NT2/D1 (cell line): ENCODE measurements at regions not wholly inside any gene's neighbourhood (a gene's known extent, or its start where the extent isn't known, plus 50 kb on each side); places are given as distances from the start of the nearest gene placed in this dataset.

Experiments used
- DNase-seq: peaks from one replicate; pipeline ENCODE4 v3.0.0-alpha.2; 2011; ENCODE audit warnings: low read depth, low spot score
- H3K27me3 ChIP-seq: 2 replicates; pipeline ENCODE4 v1.6.0; 2011; ENCODE audit warnings: mild to moderate bottlenecking; ENCODE audit not compliant: insufficient read length, insufficient read depth
- H3K36me3 ChIP-seq: 2 replicates; pipeline ENCODE4 v1.6.1; 2011; ENCODE audit warnings: mild to moderate bottlenecking, low read length, mixed read lengths; ENCODE audit not compliant: insufficient read depth, insufficient read length
- H3K4me1 ChIP-seq: 2 replicates; pipeline ENCODE4 v1.5.1; 2011; ENCODE audit not compliant: insufficient read depth, insufficient read length
- H3K4me3 ChIP-seq: 2 replicates; pipeline ENCODE4 v1.5.1; 2011; ENCODE audit warnings: low read depth; ENCODE audit not compliant: insufficient read length
- H3K9ac ChIP-seq: 2 replicates; pipeline ENCODE4 v1.6.0; 2011; ENCODE audit warnings: low read depth; ENCODE audit not compliant: insufficient read length
- H3K9me3 ChIP-seq: 2 replicates; pipeline ENCODE4 v1.5.1; 2011; ENCODE audit warnings: mild to moderate bottlenecking, low read length; ENCODE audit not compliant: insufficient read depth
- SUZ12 ChIP-seq: IDR thresholded peaks from 2 replicates; pipeline ENCODE4 v1.6.1; 2011; ENCODE audit not compliant: insufficient read length, insufficient read depth; ENCODE audit errors: extremely low read depth
- YY1 ChIP-seq: IDR thresholded peaks from 2 replicates; pipeline ENCODE4 v1.6.1; 2011; ENCODE audit not compliant: insufficient read length, insufficient read depth
- ZNF274 ChIP-seq: IDR thresholded peaks from 2 replicates; pipeline ENCODE4 v1.6.1; 2011; ENCODE audit warnings: mild to moderate bottlenecking, low read depth, low read length

- no peak overlapping the region for H3K9ac ChIP-seq
- no peak overlapping the region for H3K4me3 ChIP-seq
- H3K9me3 ChIP-seq: no peaks in the 10 kb centered on the region
- no peaks in the 10 kb centered on the region for H3K4me1 ChIP-seq
- TF ChIP-seq YY1 (no peak), SUZ12 (no peak), ZNF274 (no peak)
- DNase-seq: no peak
- no peaks in the 10 kb centered on the region for H3K27me3 ChIP-seq
- no peaks in the 10 kb centered on the region for H3K36me3 ChIP-seq
Measured at GRCh38 chr1:239558559-239558958, 172.2 kb downstream of the CHRM3 start.

DNA sequence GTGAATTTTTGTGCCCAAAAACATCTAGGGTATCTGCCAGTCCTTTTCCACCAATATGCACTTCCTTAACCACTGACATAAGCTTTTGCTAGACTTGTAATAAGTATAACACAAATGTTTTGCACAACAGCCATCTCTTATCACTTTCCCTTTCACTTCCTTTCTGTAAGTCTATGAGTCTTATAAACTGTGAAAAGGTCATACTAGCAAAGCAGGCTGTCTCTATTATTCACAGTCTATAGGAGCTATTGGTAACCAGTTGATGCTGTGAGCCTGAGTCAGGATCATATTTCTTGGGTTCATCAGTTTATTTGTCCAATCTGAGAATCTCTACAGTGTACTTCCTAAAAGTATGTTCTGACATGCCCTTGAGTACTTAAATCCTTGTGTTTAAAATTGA, 172.6 kb downstream of the CHRM3 start:
- Histone ChIP-seq H3K36me3 (no peaks in the 10 kb centered on the region), H3K4me3 (no peak overlapping the region), H3K4me1 (no peaks in the 10 kb centered on the region), H3K27me3 (no peaks in the 10 kb centered on the region), H3K9me3 (no peaks in the 10 kb centered on the region), H3K9ac (no peak overlapping the region)
- DNase-seq: no peak
- TF ChIP-seq SUZ12 (no peak), ZNF274 (no peak), YY1 (no peak)

- no peaks in the 10 kb centered on the region for H3K27me3 ChIP-seq
- H3K4me1 ChIP-seq: no peaks in the 10 kb centered on the region
- H3K9ac ChIP-seq: no peak overlapping the region
- no peak for TF ChIP-seq ZNF274
- no peak for TF ChIP-seq YY1
- TF ChIP-seq SUZ12: no peak
- DNase-seq: no peak
- no peaks in the 10 kb centered on the region for H3K36me3 ChIP-seq
- no peaks in the 10 kb centered on the region for H3K9me3 ChIP-seq
- H3K4me3 ChIP-seq: no peak overlapping the region
Measured at GRCh38 chr1:239560921-239561320, 174.6 kb downstream of the CHRM3 start.

DNA sequence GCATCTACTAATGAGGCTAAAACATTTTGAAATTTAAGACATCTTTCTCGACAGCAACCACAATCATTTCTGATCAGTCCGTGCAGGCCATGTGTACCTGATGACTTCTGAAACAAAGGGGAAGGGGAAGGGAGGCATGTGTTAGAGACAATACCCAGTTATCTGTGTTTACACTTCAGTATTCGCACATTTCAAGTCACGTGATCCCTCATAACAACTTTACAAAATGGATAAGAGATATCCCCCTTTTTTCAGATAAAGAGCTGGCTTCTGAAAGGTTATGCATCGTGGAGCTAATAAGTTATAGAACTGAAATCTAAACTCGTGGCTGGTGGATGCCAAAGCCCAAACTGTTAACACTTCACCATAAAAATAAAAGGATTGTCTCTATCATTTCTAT, 175.7 kb downstream of the CHRM3 start:
- no peaks in the 10 kb centered on the region for H3K4me1 ChIP-seq
- H3K9ac ChIP-seq: no peak overlapping the region
- H3K36me3 ChIP-seq: no peaks in the 10 kb centered on the region
- TF ChIP-seq ZNF274: no peak
- TF ChIP-seq SUZ12: no peak
- no peak for TF ChIP-seq YY1
- no peak for DNase-seq
- H3K27me3 ChIP-seq: no peaks in the 10 kb centered on the region
- H3K9me3 ChIP-seq: no peaks in the 10 kb centered on the region
- H3K4me3 ChIP-seq: no peak overlapping the region

DNA sequence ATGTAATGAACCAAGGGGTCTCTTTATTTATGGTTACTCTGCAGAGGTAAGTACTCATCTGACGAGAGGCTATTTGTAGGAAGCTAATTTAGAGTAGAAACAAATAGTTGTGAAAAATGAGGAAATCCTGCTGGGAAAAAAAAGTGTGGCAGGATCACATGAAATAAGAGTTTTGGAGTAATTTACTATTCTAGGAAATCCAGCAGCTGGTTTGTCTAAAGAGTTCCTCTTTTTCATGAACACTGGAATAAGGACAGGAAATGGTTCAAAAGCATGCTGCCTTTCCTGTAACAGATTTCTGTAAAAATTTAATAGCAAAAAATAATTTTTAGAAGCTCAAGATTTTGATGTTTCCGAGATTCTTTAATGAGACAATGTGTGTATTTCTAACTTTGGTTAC, 177.3 kb downstream of the CHRM3 start:
- Histone ChIP-seq H3K9me3 (no peaks in the 10 kb centered on the region), H3K27me3 (no peaks in the 10 kb centered on the region), H3K4me3 (no peak overlapping the region), H3K36me3 (no peaks in the 10 kb centered on the region), H3K9ac (no peak overlapping the region), H3K4me1 (no peaks in the 10 kb centered on the region)
- no peak for DNase-seq
- no peak for TF ChIP-seq SUZ12
- TF ChIP-seq YY1: no peak
- TF ChIP-seq ZNF274: no peak

GRCh38 chr1:239566074-239566473, 179.7 kb downstream of the CHRM3 start:
- no peaks in the 10 kb centered on the region for H3K36me3 ChIP-seq
- H3K4me1 ChIP-seq: no peaks in the 10 kb centered on the region
- H3K9me3 ChIP-seq: no peaks in the 10 kb centered on the region
- H3K9ac ChIP-seq: no peak overlapping the region
- H3K4me3 ChIP-seq: no peak overlapping the region
- TF ChIP-seq ZNF274 (no peak), YY1 (no peak), SUZ12 (no peak)
- no peak for DNase-seq
- no peaks in the 10 kb centered on the region for H3K27me3 ChIP-seq

GRCh38 chr1:239570878-239571277, 184.5 kb downstream of the CHRM3 start:
- H3K9me3 ChIP-seq: no peaks in the 10 kb centered on the region
- H3K36me3 ChIP-seq: no peaks in the 10 kb centered on the region
- no peak for TF ChIP-seq SUZ12
- TF ChIP-seq YY1: no peak
- no peak overlapping the region for H3K4me3 ChIP-seq
- no peak overlapping the region for H3K9ac ChIP-seq
- DNase-seq: no peak
- H3K27me3 ChIP-seq: no peaks in the 10 kb centered on the region
- H3K4me1 ChIP-seq: no peaks in the 10 kb centered on the region

DNA sequence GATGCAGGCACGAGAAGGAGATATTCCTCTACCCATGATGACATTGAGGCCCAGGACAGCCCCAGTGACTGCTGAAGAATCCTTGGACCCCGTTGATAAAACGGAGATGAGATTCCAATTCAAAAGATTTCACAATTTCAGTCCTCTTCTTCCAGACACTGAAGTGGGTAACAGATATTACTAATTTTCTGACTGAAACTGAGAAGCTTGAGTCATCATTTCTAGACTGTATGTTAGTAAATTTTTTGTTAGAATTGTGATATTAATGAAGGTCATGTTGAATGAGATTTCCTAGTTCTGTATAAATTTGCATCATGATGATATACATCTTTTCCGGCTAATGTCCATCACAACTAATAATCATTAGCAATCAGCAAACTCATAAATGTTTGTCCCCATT, 185.8 kb downstream of the CHRM3 start:
- TF ChIP-seq ZNF274 (no peak), YY1 (no peak), SUZ12 (no peak)
- no peak overlapping the region for H3K9ac ChIP-seq
- no peaks in the 10 kb centered on the region for H3K36me3 ChIP-seq
- H3K27me3 ChIP-seq: no peaks in the 10 kb centered on the region
- no peak for DNase-seq
- no peak overlapping the region for H3K4me3 ChIP-seq
- H3K4me1 ChIP-seq: no peaks in the 10 kb centered on the region
- no peaks in the 10 kb centered on the region for H3K9me3 ChIP-seq
